Adrenal gland (tissue), 5 donors: ENCODE measurements at regions not wholly inside any gene's neighbourhood (a gene's known extent, or its start where the extent isn't known, plus 50 kb on each side); places are given as distances from the start of the nearest gene placed in this dataset.

Experiments used
- POLR2A ChIP-seq, 2 donors: fragments of 450-650 bp; IDR thresholded peaks; one replicate each; pipeline ENCODE4 v1.6.1; 2017; ENCODE audit warnings: antibody characterized with exemption in 2 of 2, mild to moderate bottlenecking in 2 of 2, moderate library complexity in 1 of 2
- TF ChIP-seq, protein P1 (sequence below), 6 experiments: fragments of 450-650 bp in 4 of 6; fragments of 200-600 bp in 2 of 6; sonication (generic) in 1 of 6; IDR thresholded peaks; 1 replicate in 5 of 6; 2 replicates in 1 of 6; pipeline versions ENCODE4 v1.5.1 to v1.8.0; 2016 to 2021; ENCODE audit warnings: antibody characterized with exemption in 6 of 6, mild to moderate bottlenecking in 2 of 6, moderate library complexity in 1 of 6
- donor health status: DM: no; HTN: no; CAD: no.

GRCh38 chr2:5501807-5502206, 190.4 kb upstream of the SOX11 start:
- TF ChIP-seq, protein P1, sequence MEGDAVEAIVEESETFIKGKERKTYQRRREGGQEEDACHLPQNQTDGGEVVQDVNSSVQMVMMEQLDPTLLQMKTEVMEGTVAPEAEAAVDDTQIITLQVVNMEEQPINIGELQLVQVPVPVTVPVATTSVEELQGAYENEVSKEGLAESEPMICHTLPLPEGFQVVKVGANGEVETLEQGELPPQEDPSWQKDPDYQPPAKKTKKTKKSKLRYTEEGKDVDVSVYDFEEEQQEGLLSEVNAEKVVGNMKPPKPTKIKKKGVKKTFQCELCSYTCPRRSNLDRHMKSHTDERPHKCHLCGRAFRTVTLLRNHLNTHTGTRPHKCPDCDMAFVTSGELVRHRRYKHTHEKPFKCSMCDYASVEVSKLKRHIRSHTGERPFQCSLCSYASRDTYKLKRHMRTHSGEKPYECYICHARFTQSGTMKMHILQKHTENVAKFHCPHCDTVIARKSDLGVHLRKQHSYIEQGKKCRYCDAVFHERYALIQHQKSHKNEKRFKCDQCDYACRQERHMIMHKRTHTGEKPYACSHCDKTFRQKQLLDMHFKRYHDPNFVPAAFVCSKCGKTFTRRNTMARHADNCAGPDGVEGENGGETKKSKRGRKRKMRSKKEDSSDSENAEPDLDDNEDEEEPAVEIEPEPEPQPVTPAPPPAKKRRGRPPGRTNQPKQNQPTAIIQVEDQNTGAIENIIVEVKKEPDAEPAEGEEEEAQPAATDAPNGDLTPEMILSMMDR (IDR thresholded peaks at IDR 0.05) = no peak
- TF ChIP-seq POLR2A (IDR thresholded peaks at IDR 0.05) = no peak
